ENCODE measurements at regions not wholly inside any gene's neighbourhood (a gene's known extent, or its start where the extent isn't known, plus 50 kb on each side); places are given as distances from the start of the nearest gene placed in this dataset.

DNA sequence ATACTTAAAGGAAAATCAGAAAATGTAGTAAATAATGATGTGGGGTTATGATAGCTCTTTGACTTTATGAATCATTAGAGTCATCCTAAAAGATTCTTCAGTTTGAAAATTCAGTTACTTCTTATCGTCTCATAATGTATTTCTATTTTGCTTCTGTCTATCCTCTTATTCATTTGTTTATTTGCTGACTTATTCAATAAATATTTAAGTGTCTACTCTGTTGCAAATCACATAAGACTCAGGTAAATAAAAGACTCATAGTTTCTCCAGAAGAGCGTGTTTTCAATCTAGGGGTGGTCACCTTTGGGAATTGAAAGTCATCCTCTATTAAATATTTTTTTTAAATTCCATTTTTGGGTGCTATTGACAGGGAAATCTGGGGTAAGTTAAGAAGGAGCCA, 69.1 kb upstream of the RBMS1 start:
- no peak overlapping the region for H3K4me2 ChIP-seq (ENCODE audit: low read length)

DNA sequence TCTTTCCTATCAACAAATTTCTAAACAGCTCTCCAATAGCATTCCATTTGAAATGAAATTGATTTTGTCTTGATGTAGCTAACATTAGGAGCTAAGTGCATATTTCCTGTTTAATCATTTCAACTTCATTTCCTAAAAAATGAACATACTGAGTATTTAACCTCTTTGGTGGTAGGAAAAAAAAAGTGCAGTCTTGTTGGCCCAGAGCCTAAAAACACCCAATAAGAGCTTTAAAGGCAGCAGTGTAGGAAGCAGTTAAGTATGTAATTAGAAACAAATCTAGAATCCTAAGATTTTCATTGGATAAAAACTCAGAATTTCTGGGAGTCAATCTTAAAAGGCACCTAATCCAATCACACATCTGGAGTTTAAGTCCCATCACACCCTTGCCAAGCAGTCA, 71.0 kb upstream of the RBMS1 start:
- Histone ChIP-seq H3K27ac (ENCODE audit: low read depth, low read length, poor library complexity, severe bottlenecking) (no peak overlapping the region), H3F3A (ENCODE audit: insufficient read depth, low read length) (no peaks in the 10 kb centered on the region), H4K20me1 (ENCODE audit: insufficient read depth, low read length) (no peaks in the 10 kb centered on the region), H3K36me3 (ENCODE audit: insufficient read depth, low read length) (no peaks in the 10 kb centered on the region), H3K4me2 (ENCODE audit: low read length) (no peak overlapping the region), H3K27me3 (ENCODE audit: insufficient read depth, low read length) (no peaks in the 10 kb centered on the region), H3K9me3 (ENCODE audit: low read length) (no peaks in the 10 kb centered on the region), H2AFZ (ENCODE audit: low read length) (no peak overlapping the region), H3K9ac (ENCODE audit: low read length) (no peak overlapping the region), H3K9me2 (ENCODE audit: low read depth, low read length) (no peaks in the 10 kb centered on the region), H3K4me1 (ENCODE audit: insufficient read depth, low read length, severe bottlenecking) (no peaks in the 10 kb centered on the region), H3K79me2 (ENCODE audit: insufficient read depth, low read length) (no peaks in the 10 kb centered on the region), H3K4me3 (ENCODE audit: low read depth, low read length, poor library complexity, severe bottlenecking) (no peak overlapping the region)
- no peak for TF ChIP-seq EZH2 (IDR thresholded peaks at IDR 0.05; ENCODE audit: borderline replicate concordance, low read length)
- TF ChIP-seq, protein P1, sequence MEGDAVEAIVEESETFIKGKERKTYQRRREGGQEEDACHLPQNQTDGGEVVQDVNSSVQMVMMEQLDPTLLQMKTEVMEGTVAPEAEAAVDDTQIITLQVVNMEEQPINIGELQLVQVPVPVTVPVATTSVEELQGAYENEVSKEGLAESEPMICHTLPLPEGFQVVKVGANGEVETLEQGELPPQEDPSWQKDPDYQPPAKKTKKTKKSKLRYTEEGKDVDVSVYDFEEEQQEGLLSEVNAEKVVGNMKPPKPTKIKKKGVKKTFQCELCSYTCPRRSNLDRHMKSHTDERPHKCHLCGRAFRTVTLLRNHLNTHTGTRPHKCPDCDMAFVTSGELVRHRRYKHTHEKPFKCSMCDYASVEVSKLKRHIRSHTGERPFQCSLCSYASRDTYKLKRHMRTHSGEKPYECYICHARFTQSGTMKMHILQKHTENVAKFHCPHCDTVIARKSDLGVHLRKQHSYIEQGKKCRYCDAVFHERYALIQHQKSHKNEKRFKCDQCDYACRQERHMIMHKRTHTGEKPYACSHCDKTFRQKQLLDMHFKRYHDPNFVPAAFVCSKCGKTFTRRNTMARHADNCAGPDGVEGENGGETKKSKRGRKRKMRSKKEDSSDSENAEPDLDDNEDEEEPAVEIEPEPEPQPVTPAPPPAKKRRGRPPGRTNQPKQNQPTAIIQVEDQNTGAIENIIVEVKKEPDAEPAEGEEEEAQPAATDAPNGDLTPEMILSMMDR (IDR thresholded peaks at IDR 0.05; ENCODE audit: low read length) = no peak

More for the DNA sequence above, 69.1 kb upstream of the RBMS1 start:
- no peak overlapping the region for H3K27ac ChIP-seq (ENCODE audit: low read depth, low read length, poor library complexity, severe bottlenecking)
- H3K9me2 ChIP-seq (ENCODE audit: low read depth, low read length) = no peaks in the 10 kb centered on the region
- no peaks in the 10 kb centered on the region for H3K4me1 ChIP-seq (ENCODE audit: insufficient read depth, low read length, severe bottlenecking)
- H3K79me2 ChIP-seq (ENCODE audit: insufficient read depth, low read length) = no peaks in the 10 kb centered on the region
- no peaks in the 10 kb centered on the region for H3F3A ChIP-seq (ENCODE audit: insufficient read depth, low read length)
- H3K36me3 ChIP-seq (ENCODE audit: insufficient read depth, low read length) = no peaks in the 10 kb centered on the region
- no peak overlapping the region for H3K4me3 ChIP-seq (ENCODE audit: low read depth, low read length, poor library complexity, severe bottlenecking)
- TF ChIP-seq, protein P1 (IDR thresholded peaks at IDR 0.05; ENCODE audit: low read length) = no peak
- no peak for TF ChIP-seq EZH2 (IDR thresholded peaks at IDR 0.05; ENCODE audit: borderline replicate concordance, low read length)
- H4K20me1 ChIP-seq (ENCODE audit: insufficient read depth, low read length) = no peaks in the 10 kb centered on the region
- H2AFZ ChIP-seq (ENCODE audit: low read length) = no peak overlapping the region
- no peaks in the 10 kb centered on the region for H3K27me3 ChIP-seq (ENCODE audit: insufficient read depth, low read length)
- H3K9ac ChIP-seq (ENCODE audit: low read length) = no peak overlapping the region
- no peaks in the 10 kb centered on the region for H3K9me3 ChIP-seq (ENCODE audit: low read length)

DNA sequence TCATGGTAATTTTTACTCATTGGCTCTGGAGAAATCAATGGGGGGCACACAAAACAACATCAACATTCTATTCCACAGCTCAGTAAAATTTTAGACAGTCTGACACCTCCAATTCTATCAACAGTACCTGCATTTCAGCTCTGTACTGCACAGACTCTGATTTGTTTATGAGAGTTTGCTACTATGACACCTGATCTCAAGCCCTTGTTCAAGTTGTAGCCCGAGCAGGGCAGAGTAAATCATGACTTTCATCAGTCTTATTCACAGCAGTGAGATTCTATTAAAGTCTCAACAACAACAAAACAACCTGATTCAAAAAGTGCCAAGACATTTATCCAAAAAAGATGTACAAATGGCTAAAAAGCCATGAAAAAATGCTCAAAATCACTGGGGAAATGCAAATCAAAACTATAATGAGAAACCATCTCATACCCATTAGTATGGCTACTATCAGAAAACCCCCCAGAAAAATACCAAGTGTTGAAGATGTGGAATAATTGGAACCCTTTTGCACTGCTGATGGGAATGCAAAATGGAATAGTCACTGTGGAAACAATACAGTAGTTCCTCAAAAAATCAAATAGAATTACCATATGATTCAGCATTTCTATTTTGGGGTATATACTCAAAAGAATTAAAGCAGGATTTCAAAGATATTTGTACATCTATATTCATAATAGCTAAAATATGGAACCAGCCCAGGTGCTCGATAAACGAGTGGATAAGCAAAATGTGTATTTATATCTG, 71.7 kb upstream of the RBMS1 start:
- H3K79me2 ChIP-seq (ENCODE audit: insufficient read depth, low read length) = no peaks in the 10 kb centered on the region
- no peak overlapping the region for H3K27ac ChIP-seq (ENCODE audit: low read depth, low read length, poor library complexity, severe bottlenecking)
- no peak overlapping the region for H2AFZ ChIP-seq (ENCODE audit: low read length)
- no peak overlapping the region for H3K9ac ChIP-seq (ENCODE audit: low read length)
- H3K4me3 ChIP-seq (ENCODE audit: low read depth, low read length, poor library complexity, severe bottlenecking) = no peak overlapping the region
- no peaks in the 10 kb centered on the region for H4K20me1 ChIP-seq (ENCODE audit: insufficient read depth, low read length)
- no peaks in the 10 kb centered on the region for H3F3A ChIP-seq (ENCODE audit: insufficient read depth, low read length)
- no peaks in the 10 kb centered on the region for H3K9me2 ChIP-seq (ENCODE audit: low read depth, low read length)
- H3K4me2 ChIP-seq (ENCODE audit: low read length) = no peak overlapping the region
- no peaks in the 10 kb centered on the region for H3K27me3 ChIP-seq (ENCODE audit: insufficient read depth, low read length)
- no peaks in the 10 kb centered on the region for H3K9me3 ChIP-seq (ENCODE audit: low read length)
- TF ChIP-seq, protein P1 (IDR thresholded peaks at IDR 0.05; ENCODE audit: low read length) = no peak
- no peaks in the 10 kb centered on the region for H3K4me1 ChIP-seq (ENCODE audit: insufficient read depth, low read length, severe bottlenecking)
- H3K36me3 ChIP-seq (ENCODE audit: insufficient read depth, low read length) = no peaks in the 10 kb centered on the region
